GM21825 (cell line): ENCODE measurements at regions not wholly inside any gene's neighbourhood (a gene's known extent, or its start where the extent isn't known, plus 50 kb on each side); places are given as distances from the start of the nearest gene placed in this dataset.
"Not testable (repeated sequence)": the region's sequence is repeated elsewhere in the genome, so short reads cannot be mapped to it uniquely, and the experiment has no call there.

Source experiments
- ATAC-seq: cut with Tn5 transposase; IDR thresholded peaks from one replicate; pipeline ENCODE4 v1.9.1; 2021; ENCODE audit warnings: mild to moderate bottlenecking, moderate library complexity; ENCODE audit not compliant: unreplicated experiment

- ATAC-seq, result no peak
Observed at GRCh38 chr9:71286146-71286545, 164.7 kb upstream of the TRPM3 start.

GRCh38 chr9:71285191-71285656, 163.8 kb upstream of the TRPM3 start:
- ATAC-seq, result peak; percentile 91

- ATAC-seq, result not testable (repeated sequence)
Observed at GRCh38 chr9:71282116-71282515, 160.7 kb upstream of the TRPM3 start.

- ATAC-seq, result no peak
Observed at GRCh38 chr9:71279151-71279739, 157.8 kb upstream of the TRPM3 start.

- ATAC-seq, result no peak
Observed at GRCh38 chr9:71273613-71274012, 152.2 kb upstream of the TRPM3 start.

GRCh38 chr9:71271602-71272001, 150.2 kb upstream of the TRPM3 start:
- ATAC-seq, result no peak

- ATAC-seq, result no peak
Observed at GRCh38 chr9:71270554-71270953, 149.1 kb upstream of the TRPM3 start.

GRCh38 chr9:71269859-71270258, 148.4 kb upstream of the TRPM3 start:
- ATAC-seq, result no peak

- no peak for ATAC-seq
Observed at GRCh38 chr9:71268871-71269635, 147.6 kb upstream of the TRPM3 start.

GRCh38 chr9:71263451-71263850, 142.0 kb upstream of the TRPM3 start:
- no peak for ATAC-seq

GRCh38 chr9:71260419-71260818, 139.0 kb upstream of the TRPM3 start:
- not testable (repeated sequence) for ATAC-seq

- no peak for ATAC-seq
Observed at GRCh38 chr9:71254592-71255277, 133.3 kb upstream of the TRPM3 start.

GRCh38 chr9:71253011-71253410, 131.6 kb upstream of the TRPM3 start:
- ATAC-seq, result no peak

- ATAC-seq, result no peak
Observed at GRCh38 chr9:71250581-71250980, 129.2 kb upstream of the TRPM3 start.

GRCh38 chr9:71249729-71250317, 128.4 kb upstream of the TRPM3 start:
- ATAC-seq, result peak; percentile 88

GRCh38 chr9:71245651-71246050, 124.2 kb upstream of the TRPM3 start:
- ATAC-seq, result no peak

GRCh38 chr9:71243951-71244350, 122.5 kb upstream of the TRPM3 start:
- no peak for ATAC-seq

GRCh38 chr9:71242081-71242480, 120.7 kb upstream of the TRPM3 start:
- no peak for ATAC-seq

GRCh38 chr9:71237051-71237450, 115.6 kb upstream of the TRPM3 start:
- no peak for ATAC-seq

GRCh38 chr9:71233646-71234045, 112.2 kb upstream of the TRPM3 start:
- no peak for ATAC-seq

GRCh38 chr9:71223953-71224538, 102.6 kb upstream of the TRPM3 start:
- ATAC-seq, result no peak
